Fibroblast of pulmonary artery (primary cell): ENCODE measurements at regions not wholly inside any gene's neighbourhood (a gene's known extent, or its start where the extent isn't known, plus 50 kb on each side); places are given as distances from the start of the nearest gene placed in this dataset.

Source experiments
- DNase-seq: peaks from one replicate; pipeline ENCODE4 v3.0.0-alpha.2; 2010; ENCODE audit warnings: low read depth
- H3K4me3 ChIP-seq: replicated peaks from 2 replicates; pipeline ENCODE4 v1.5.1; 2011; ENCODE audit warnings: low read depth, mild to moderate bottlenecking, control low read depth, low read length, moderate library complexity
- TF ChIP-seq, protein P1 (sequence below): IDR thresholded peaks from 2 replicates; pipeline ENCODE4 v1.5.1; 2011; ENCODE audit warnings: mild to moderate bottlenecking, control low read depth, low read length, inconsistent platforms; ENCODE audit errors: missing control alignments

DNA sequence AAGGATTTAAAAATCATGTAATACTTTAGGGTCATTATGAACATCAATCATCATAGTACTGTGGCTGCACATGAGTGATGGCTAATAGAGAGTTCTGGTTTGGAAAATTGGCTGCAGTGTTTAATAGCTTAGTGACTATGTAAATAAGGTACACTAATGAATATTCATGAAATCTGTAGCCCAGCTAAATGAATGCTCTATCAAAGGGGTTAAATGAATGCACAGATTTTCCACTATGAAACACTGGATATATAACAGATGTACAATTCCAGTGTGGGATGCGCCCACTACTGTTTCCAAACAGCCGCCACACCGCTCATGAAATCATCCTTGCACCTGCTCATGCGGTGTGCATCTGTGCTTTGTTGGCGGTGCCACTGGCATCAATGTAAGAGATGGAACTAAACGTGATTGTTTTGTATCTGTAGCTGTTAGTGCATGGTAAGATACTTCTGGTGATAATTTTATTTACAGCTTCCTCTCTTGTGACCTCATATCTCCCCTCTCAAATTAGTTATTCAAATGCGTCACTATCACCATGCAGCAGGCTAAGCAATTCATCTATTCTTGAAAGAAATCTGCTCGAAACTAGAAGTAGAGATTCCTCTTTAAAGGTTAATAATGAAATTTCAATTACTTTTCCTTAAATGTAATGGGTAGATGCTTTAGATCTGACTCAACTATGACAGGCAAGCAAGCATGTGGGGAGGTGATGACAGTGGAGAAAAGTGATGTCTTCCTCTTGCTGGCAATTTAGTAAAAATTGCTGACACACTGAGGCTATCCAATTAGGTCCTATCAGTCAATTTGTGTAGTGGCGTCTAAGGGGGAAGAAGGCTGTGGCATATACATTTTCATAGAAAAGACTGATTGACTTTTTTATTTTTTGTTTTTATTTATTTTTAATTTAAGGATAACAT is 433.6 kb downstream of the AEBP2 start:
- no peak overlapping the region for H3K4me3 ChIP-seq
- TF ChIP-seq, protein P1, sequence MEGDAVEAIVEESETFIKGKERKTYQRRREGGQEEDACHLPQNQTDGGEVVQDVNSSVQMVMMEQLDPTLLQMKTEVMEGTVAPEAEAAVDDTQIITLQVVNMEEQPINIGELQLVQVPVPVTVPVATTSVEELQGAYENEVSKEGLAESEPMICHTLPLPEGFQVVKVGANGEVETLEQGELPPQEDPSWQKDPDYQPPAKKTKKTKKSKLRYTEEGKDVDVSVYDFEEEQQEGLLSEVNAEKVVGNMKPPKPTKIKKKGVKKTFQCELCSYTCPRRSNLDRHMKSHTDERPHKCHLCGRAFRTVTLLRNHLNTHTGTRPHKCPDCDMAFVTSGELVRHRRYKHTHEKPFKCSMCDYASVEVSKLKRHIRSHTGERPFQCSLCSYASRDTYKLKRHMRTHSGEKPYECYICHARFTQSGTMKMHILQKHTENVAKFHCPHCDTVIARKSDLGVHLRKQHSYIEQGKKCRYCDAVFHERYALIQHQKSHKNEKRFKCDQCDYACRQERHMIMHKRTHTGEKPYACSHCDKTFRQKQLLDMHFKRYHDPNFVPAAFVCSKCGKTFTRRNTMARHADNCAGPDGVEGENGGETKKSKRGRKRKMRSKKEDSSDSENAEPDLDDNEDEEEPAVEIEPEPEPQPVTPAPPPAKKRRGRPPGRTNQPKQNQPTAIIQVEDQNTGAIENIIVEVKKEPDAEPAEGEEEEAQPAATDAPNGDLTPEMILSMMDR = no peak
- no peak for DNase-seq

DNA sequence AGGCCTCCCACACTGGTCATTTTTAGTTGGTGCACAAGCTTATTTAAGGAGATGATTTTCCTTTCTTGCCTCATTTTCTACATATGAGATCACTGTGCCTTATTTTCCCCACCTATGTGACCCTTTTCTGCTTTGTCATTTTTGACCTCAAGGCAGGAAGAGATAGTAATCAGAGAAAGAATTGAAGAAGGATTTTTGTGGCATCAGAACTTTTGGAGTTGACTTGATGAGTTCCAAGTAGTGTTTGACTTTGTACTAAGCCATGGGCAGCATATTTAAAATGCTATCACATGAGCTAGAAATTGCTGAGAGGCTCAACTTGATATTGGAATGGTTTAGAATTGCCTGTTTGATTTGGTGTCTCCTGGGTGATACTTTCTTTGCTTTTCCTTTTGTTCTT is 440.8 kb downstream of the AEBP2 start:
- H3K4me3 ChIP-seq = no peak overlapping the region
- no peak for DNase-seq
- TF ChIP-seq, protein P1 = no peak

DNA sequence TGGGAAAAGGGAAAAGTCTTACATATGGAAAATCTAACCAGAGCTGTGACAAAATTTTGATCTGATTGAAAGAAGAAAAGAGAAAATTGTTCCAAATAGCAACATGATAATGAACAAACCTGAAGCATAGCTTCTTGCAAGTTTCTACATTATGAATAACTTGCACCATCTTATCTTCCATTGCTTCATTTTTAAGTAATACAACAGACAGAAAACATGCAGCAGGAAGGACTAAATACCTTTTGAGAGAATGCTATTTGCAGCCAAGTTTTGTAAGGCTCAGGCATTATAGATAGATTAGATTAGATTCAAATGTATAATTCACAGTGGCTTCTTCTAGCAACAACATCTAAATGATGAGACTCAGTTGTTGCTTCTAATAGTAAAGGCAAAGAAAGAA is 441.4 kb downstream of the AEBP2 start:
- TF ChIP-seq, protein P1 = no peak
- H3K4me3 ChIP-seq = no peak overlapping the region
- no peak for DNase-seq

DNA sequence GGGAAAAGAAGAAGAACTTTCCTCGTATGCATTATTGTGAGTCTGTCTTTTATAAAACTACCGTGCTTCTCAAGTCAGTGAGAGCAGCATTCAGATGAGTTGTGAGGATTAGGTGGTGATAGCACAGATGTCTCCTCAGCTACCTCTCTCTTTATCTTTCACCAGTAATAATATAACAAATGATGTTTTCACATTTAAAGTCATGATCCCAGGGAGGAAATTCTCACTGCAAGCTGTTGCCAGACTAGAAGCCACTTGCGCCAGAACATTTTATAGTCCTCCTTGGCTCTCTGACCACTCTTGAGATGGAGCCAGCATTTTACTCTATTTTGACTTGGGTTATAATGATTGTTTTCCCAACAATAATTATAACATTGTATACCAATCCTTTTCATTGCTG is 443.1 kb downstream of the AEBP2 start:
- no peak overlapping the region for H3K4me3 ChIP-seq
- TF ChIP-seq, protein P1 = no peak
- no peak for DNase-seq

DNA sequence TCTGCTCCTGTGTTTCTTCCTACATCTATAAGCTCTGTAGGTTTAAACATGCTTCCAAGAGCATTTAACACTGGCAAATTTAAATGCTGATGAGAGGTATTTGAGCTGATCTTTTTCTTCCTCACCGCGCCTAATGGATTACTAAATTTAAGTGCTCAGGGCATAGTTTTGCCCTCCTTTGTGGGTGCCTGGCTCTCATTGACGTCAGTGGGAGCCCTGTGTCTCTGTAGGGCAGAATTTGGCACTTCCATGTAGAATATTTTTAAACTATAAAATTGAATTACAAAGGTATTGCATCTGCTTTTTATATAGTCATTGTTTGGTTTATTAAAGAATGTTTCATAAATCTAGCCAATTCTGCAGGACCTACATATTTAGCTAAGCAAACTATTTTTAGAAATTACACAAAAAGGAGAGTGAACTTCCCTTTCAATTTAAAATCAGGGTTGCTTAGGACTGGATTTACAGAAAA is 444.8 kb downstream of the AEBP2 start:
- H3K4me3 ChIP-seq = no peak overlapping the region
- TF ChIP-seq, protein P1 = no peak
- no peak for DNase-seq

DNA sequence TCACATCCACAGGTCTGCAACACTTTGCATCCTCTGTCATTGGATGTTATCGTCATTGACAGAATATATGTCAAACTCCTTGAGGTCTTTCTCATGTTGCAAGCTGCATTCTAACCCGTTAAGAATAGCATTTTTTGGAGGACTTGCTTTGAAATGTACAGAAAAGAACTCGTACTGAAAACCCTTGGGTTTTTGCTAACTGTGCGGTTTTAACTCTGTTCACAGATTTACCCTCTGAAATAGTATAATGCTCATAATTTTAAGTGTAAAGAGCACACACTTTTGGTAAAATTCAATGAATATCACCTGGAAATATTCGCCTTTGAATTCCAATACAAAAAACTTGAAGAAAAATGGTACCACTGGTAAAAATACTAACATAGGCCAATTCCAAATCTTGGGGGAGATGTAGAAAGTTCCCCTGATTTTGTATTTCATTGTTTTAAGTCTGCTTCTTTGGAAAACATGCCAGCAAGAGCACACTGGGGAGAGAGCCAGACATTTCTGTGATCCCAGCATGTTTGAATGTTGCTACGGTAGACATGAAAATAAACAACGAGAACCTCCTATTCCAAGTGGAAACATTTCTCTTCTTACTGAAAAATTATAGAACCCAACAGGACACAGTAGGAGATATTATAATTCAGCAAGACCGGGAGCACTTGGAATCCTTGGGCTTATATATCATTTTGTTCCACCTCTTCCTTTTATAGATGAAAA is 446.0 kb downstream of the AEBP2 start:
- TF ChIP-seq, protein P1 = no peak
- no peak overlapping the region for H3K4me3 ChIP-seq
- DNase-seq = peak; percentile 63
